NT2/D1 (cell line): ENCODE measurements at regions not wholly inside any gene's neighbourhood (a gene's known extent, or its start where the extent isn't known, plus 50 kb on each side); places are given as distances from the start of the nearest gene placed in this dataset.

Experiments used
- SUZ12 ChIP-seq: IDR thresholded peaks from 2 replicates; pipeline ENCODE4 v1.6.1; 2011; ENCODE audit not compliant: insufficient read length, insufficient read depth; ENCODE audit errors: extremely low read depth
- YY1 ChIP-seq: IDR thresholded peaks from 2 replicates; pipeline ENCODE4 v1.6.1; 2011; ENCODE audit not compliant: insufficient read length, insufficient read depth

DNA sequence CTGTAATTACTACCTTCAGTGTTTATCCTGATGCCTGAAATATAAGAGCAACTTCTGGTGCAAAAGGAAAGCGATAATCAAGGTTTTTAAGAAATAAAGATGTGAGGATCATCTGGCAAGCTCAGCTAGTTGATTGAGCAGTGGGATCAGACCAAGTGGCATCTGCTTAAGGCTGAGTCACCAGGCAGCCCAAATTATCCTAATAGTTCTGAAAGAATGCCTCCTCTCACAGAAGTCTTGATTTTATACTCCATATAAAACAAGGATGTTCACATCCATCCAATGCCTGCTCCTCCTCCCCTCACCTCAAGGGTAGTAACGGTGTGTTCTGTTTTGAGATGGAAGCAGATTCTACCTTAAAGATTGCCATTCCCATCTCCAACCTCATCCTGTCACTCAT, 134.5 kb upstream of the RASGEF1B start:
- no peak for TF ChIP-seq SUZ12
- TF ChIP-seq YY1 = no peak
